Right lobe of liver (tissue), 4 donors: ENCODE measurements at regions not wholly inside any gene's neighbourhood (a gene's known extent, or its start where the extent isn't known, plus 50 kb on each side); places are given as distances from the start of the nearest gene placed in this dataset.

Source experiments
- POLR2A ChIP-seq: fragments of 450-650 bp; IDR thresholded peaks from one replicate; pipeline ENCODE4 v1.6.1; 2017; ENCODE audit warnings: antibody characterized with exemption, mild to moderate bottlenecking
- TF ChIP-seq, protein P1 (sequence below), 4 donors: fragments of 200-600 bp in 3 of 4; fragments of 450-650 bp in 1 of 4; IDR thresholded peaks; one replicate each; pipeline versions ENCODE4 v1.5.1 to v1.8.0; 2016 to 2022; ENCODE audit warnings: antibody characterized with exemption in 4 of 4, mild to moderate bottlenecking in 2 of 4
- donor health status: DM: no; HTN: no; CAD: no.
- donor health status: DM: no; HTN: no; CAD: no.
- donor health status: DM: no; HTN: yes; CAD: no.

DNA sequence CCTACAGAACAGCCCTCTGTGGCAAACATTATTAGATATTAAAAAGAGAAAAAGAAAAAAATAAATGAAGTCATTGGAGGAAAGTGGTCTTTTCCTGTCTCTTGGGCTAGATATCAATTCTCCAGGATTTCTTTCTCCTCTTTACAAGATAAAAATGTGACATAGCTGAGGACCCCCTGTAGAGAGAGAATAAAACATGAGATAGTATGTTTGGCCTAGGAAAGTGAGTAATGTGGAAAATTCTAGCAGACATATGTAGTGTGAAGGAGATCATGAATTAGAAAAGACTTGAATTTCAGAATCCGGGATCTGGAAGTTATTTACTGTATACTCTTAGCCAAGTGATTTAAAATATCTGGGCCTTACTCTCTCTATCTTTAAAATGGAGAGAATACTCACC lies 823.1 kb downstream of the TLR4 start:
- TF ChIP-seq, protein P1, sequence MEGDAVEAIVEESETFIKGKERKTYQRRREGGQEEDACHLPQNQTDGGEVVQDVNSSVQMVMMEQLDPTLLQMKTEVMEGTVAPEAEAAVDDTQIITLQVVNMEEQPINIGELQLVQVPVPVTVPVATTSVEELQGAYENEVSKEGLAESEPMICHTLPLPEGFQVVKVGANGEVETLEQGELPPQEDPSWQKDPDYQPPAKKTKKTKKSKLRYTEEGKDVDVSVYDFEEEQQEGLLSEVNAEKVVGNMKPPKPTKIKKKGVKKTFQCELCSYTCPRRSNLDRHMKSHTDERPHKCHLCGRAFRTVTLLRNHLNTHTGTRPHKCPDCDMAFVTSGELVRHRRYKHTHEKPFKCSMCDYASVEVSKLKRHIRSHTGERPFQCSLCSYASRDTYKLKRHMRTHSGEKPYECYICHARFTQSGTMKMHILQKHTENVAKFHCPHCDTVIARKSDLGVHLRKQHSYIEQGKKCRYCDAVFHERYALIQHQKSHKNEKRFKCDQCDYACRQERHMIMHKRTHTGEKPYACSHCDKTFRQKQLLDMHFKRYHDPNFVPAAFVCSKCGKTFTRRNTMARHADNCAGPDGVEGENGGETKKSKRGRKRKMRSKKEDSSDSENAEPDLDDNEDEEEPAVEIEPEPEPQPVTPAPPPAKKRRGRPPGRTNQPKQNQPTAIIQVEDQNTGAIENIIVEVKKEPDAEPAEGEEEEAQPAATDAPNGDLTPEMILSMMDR (IDR thresholded peaks at IDR 0.05) = no peak
- no peak for TF ChIP-seq POLR2A
